Kidney epithelial cell (primary cell): ENCODE measurements at regions not wholly inside any gene's neighbourhood (a gene's known extent, or its start where the extent isn't known, plus 50 kb on each side); places are given as distances from the start of the nearest gene placed in this dataset.

Source experiments
- DNase-seq: peaks from one replicate; pipeline ENCODE4 v3.0.0-alpha.2; 2010; ENCODE audit warnings: low read depth
- H3K27me3 ChIP-seq: 2 replicates; pipeline ENCODE4 v1.6.0; 2011; ENCODE audit warnings: low read length; ENCODE audit not compliant: control insufficient read depth, insufficient read depth
- H3K36me3 ChIP-seq: 2 replicates; pipeline ENCODE4 v1.5.1; 2011; ENCODE audit warnings: low read length; ENCODE audit not compliant: control insufficient read depth, insufficient read depth
- H3K4me3 ChIP-seq: 2 replicates; pipeline ENCODE4 v1.5.1; 2011; ENCODE audit warnings: low read depth, mild to moderate bottlenecking, control low read depth, low read length
- CTCF ChIP-seq: IDR thresholded peaks from 2 replicates; pipeline ENCODE4 v1.5.1; 2011; ENCODE audit warnings: mild to moderate bottlenecking, moderate library complexity, low read length, control low read depth, inconsistent platforms; ENCODE audit not compliant: insufficient read depth, poor library complexity, severe bottlenecking

GRCh38 chr13:90552702-90553101 lies 794.8 kb upstream of the MIR17HG start:
- TF ChIP-seq CTCF, result no peak
- Histone ChIP-seq H3K36me3 (no peaks in the 10 kb centered on the region), H3K27me3 (no peaks in the 10 kb centered on the region), H3K4me3 (no peak overlapping the region)
- no peak for DNase-seq

GRCh38 chr13:90553159-90553558 lies 794.3 kb upstream of the MIR17HG start:
- no peak for DNase-seq
- Histone ChIP-seq H3K4me3 (no peak overlapping the region), H3K27me3 (no peaks in the 10 kb centered on the region), H3K36me3 (no peaks in the 10 kb centered on the region)
- TF ChIP-seq CTCF, result no peak

GRCh38 chr13:90557626-90558025 lies 789.9 kb upstream of the MIR17HG start:
- DNase-seq, result no peak
- no peaks in the 10 kb centered on the region for H3K27me3 ChIP-seq
- no peak for TF ChIP-seq CTCF
- no peak overlapping the region for H3K4me3 ChIP-seq
- no peaks in the 10 kb centered on the region for H3K36me3 ChIP-seq

- no peak for TF ChIP-seq CTCF
- no peak for DNase-seq
- no peaks in the 10 kb centered on the region for H3K36me3 ChIP-seq
Measured at GRCh38 chr13:90562443-90562842, 785.0 kb upstream of the MIR17HG start.

GRCh38 chr13:90564096-90564495 lies 783.4 kb upstream of the MIR17HG start:
- Histone ChIP-seq H3K36me3 (no peaks in the 10 kb centered on the region), H3K4me3 (no peak overlapping the region), H3K27me3 (no peaks in the 10 kb centered on the region)
- no peak for TF ChIP-seq CTCF
- DNase-seq, result no peak

More at GRCh38 chr13:90562443-90562842, 785.0 kb upstream of the MIR17HG start:
- no peaks in the 10 kb centered on the region for H3K27me3 ChIP-seq
- H3K4me3 ChIP-seq, result no peak overlapping the region

GRCh38 chr13:90564566-90564965 lies 782.9 kb upstream of the MIR17HG start:
- Histone ChIP-seq H3K27me3 (no peaks in the 10 kb centered on the region), H3K4me3 (no peak overlapping the region), H3K36me3 (no peaks in the 10 kb centered on the region)
- DNase-seq, result no peak
- TF ChIP-seq CTCF, result no peak
